Colonic mucosa (tissue), 4 donors: ENCODE measurements at regions not wholly inside any gene's neighbourhood (a gene's known extent, or its start where the extent isn't known, plus 50 kb on each side); places are given as distances from the start of the nearest gene placed in this dataset.
"Not testable (repeated sequence)": the region's sequence is repeated elsewhere in the genome, so short reads cannot be mapped to it uniquely, and the experiment has no call there.

Experiments used
- DNase-seq: peaks from one replicate; pipeline ENCODE4 v3.0.0-alpha.2; 2020
- H3K27ac ChIP-seq: fragments of 200-600 bp; one replicate; pipeline ENCODE4 v1.8.0; 2021
- H3K27me3 ChIP-seq: fragments of 200-600 bp; one replicate; pipeline ENCODE4 v1.8.0; 2021
- H3K36me3 ChIP-seq: fragments of 200-600 bp; one replicate; pipeline ENCODE4 v1.8.0; 2021
- H3K4me1 ChIP-seq: fragments of 200-600 bp; one replicate; pipeline ENCODE4 v1.8.0; 2021; ENCODE audit warnings: mild to moderate bottlenecking
- H3K4me3 ChIP-seq: fragments of 200-600 bp; one replicate; pipeline ENCODE4 v1.8.0; 2021
- H3K9ac ChIP-seq, 2 donors: one replicate each; pipeline ENCODE4 v1.7.0; 2013; ENCODE audit warnings: control low read depth in 2 of 2, low read depth in 2 of 2, low read length in 2 of 2
- H3K9me3 ChIP-seq: fragments of 200-600 bp; one replicate; pipeline ENCODE4 v1.8.0; 2021
- intact Hi-C: fragments of 100-400 bp; cut with DNase I; formaldehyde crosslinking; loops from one replicate; pipeline ENCODE4 v1.14.1; 2022
- TF ChIP-seq, protein P1 (sequence below): fragments of 200-600 bp; IDR thresholded peaks from one replicate; pipeline ENCODE4 v1.8.0; 2022; ENCODE audit warnings: antibody characterized with exemption, mild to moderate bottlenecking
- donor health status: healthy.
- donor health status: DM: no; HTN: no; CAD: no.
- donor health status: DM: no; HTN: no; CAD: no.

DNA sequence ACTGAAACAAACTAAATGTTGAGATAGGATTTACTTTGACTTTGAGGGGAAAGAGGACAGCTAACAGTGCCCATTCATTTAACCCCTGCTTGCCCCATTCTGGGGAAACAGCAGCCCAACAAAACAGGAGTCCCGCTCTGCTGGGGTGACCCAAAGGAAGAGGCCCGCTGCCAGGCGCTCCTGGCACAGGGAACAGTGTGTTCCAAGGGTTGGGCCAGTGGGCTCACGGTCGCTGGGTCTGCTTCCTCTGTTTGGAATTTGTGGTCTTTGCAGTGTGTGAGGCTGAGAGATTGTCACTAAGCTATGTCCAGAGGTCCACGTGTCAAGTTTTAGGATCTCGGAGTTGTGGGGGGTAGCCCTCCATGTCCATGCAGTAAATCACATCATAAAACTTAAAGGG lies 250.4 kb upstream of the C2CD4B start:
- intact Hi-C loops = no loop called here
- H3K9ac ChIP-seq = no peak overlapping the region
- no peak for DNase-seq
- H3K36me3 ChIP-seq = no peaks in the 10 kb centered on the region
- H3K4me1 ChIP-seq = no peaks in the 10 kb centered on the region
- TF ChIP-seq, protein P1, sequence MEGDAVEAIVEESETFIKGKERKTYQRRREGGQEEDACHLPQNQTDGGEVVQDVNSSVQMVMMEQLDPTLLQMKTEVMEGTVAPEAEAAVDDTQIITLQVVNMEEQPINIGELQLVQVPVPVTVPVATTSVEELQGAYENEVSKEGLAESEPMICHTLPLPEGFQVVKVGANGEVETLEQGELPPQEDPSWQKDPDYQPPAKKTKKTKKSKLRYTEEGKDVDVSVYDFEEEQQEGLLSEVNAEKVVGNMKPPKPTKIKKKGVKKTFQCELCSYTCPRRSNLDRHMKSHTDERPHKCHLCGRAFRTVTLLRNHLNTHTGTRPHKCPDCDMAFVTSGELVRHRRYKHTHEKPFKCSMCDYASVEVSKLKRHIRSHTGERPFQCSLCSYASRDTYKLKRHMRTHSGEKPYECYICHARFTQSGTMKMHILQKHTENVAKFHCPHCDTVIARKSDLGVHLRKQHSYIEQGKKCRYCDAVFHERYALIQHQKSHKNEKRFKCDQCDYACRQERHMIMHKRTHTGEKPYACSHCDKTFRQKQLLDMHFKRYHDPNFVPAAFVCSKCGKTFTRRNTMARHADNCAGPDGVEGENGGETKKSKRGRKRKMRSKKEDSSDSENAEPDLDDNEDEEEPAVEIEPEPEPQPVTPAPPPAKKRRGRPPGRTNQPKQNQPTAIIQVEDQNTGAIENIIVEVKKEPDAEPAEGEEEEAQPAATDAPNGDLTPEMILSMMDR = no peak
- no peaks in the 10 kb centered on the region for H3K9me3 ChIP-seq
- no peak overlapping the region for H3K4me3 ChIP-seq
- H3K27ac ChIP-seq = no peak overlapping the region
- no peaks in the 10 kb centered on the region for H3K27me3 ChIP-seq

DNA sequence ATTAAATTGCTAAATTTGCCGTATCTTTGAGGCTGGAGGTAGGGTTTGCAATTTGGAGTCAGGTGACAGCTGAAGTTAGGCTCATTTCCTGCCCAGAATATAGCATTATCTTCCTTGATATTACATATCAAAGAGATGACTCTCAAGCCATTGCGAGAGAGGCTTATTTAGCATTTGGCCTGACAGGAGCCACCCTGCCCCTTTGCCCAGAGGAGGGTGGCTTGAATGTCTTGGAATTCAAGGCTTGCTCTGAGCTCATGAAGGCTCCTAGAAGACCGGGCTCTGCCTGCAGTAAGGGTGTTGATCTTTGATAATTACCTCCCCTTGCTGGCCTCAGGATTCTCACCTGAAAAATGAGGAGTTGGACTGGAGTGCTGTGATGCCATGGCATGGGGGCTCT lies 251.4 kb upstream of the C2CD4B start:
- no peaks in the 10 kb centered on the region for H3K27me3 ChIP-seq
- no peaks in the 10 kb centered on the region for H3K4me1 ChIP-seq
- TF ChIP-seq, protein P1 = no peak
- no peaks in the 10 kb centered on the region for H3K9me3 ChIP-seq
- no peak overlapping the region for H3K9ac ChIP-seq
- no peaks in the 10 kb centered on the region for H3K36me3 ChIP-seq
- no peak overlapping the region for H3K27ac ChIP-seq
- no peak overlapping the region for H3K4me3 ChIP-seq
- intact Hi-C loops = no loop called here
- no peak for DNase-seq

DNA sequence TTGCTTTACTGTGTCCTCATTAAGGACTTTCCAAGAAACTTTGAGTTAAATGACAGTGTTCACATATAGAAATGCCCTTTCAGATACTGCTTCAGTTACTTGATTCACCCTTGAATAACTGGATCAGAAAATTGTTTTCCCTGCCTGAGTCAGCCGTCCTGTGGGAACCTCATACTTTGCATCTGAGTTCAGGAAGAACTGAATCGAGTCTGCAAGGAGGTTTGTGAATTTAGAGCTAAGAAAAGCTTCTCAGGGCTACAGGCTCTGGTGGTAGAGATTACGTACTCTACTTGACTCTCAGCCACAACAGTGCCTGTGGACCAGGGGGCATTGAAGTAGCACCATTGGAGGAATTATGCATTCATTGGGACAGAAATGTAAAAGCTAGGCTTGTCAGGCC lies 252.4 kb upstream of the C2CD4B start:
- TF ChIP-seq, protein P1 = no peak
- no peak overlapping the region for H3K4me3 ChIP-seq
- no peak overlapping the region for H3K27ac ChIP-seq
- intact Hi-C loops = no loop called here
- H3K4me1 ChIP-seq = no peaks in the 10 kb centered on the region
- no peaks in the 10 kb centered on the region for H3K27me3 ChIP-seq
- no peaks in the 10 kb centered on the region for H3K9me3 ChIP-seq
- H3K9ac ChIP-seq = no peak overlapping the region
- no peaks in the 10 kb centered on the region for H3K36me3 ChIP-seq
- DNase-seq = no peak

DNA sequence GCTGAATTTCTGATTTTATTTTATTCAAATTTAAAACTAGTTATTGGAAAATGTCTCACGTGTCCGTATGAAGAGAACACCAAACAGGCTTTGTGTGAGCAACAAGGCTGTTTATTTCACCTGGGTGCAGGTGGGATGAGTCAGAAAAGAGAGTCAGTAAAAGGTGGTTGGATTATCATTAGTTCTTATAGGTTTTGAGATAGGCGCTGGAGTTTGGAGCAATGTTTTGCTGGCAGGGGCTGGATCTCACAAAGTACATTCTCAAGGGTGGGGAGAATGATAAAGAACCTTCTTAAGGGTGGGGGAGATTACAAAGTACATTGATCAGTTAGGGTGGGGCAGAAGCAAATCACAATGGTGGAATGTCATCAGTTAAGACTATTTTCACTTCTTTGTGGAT lies 253.4 kb upstream of the C2CD4B start:
- H3K27ac ChIP-seq, H3K4me1 ChIP-seq, H3K9ac ChIP-seq, DNase-seq, H3K4me3 ChIP-seq, H3K36me3 ChIP-seq, intact Hi-C loops, H3K9me3 ChIP-seq, H3K27me3 ChIP-seq: not testable (repeated sequence)

DNA sequence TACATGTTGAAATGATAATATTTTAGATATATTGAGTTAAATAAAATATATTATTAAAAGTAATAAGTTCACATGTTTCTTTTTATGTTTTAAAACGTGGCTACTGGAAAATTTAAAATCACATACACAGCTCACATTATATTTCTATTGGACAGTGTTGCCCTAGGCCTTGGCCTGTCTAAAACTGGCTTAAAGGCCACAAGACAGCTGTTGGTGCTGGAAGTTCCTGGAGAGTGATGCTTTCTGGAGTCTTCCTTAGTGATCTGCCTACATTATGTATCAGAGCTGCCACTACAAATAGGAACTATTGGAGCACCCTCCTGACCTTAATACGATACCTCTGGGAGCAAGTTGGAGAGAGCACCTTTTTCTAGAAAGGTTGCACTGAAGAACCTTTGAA lies 254.1 kb upstream of the C2CD4B start:
- intact Hi-C loops = no loop called here
- H3K4me3 ChIP-seq = no peak overlapping the region
- TF ChIP-seq, protein P1 = no peak
- H3K27me3 ChIP-seq = no peaks in the 10 kb centered on the region
- H3K9ac ChIP-seq = no peak overlapping the region
- DNase-seq = no peak
- H3K36me3 ChIP-seq = no peaks in the 10 kb centered on the region
- no peak overlapping the region for H3K27ac ChIP-seq
- H3K9me3 ChIP-seq = no peaks in the 10 kb centered on the region
- no peaks in the 10 kb centered on the region for H3K4me1 ChIP-seq

DNA sequence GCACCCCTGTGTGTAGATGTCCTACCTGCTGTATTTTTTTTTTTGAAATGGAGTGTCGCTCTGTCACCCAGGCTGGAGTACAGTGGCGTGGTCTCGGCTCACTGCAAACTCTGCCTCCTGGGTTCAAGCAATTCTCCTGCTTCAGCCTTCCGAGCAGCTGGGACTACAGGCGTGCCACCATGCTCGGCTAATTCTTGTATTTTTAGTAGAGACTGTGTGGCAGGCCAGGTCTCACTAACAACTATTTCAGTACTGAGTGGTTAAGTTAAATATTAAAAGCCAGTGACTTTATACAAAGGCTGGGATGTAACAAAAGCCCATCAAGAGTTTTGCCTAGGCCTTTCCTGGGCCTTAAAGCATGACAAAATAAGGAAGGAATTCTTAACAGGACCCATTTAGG lies 255.3 kb upstream of the C2CD4B start:
- H3K27me3 ChIP-seq, H3K4me3 ChIP-seq, intact Hi-C loops, DNase-seq, H3K36me3 ChIP-seq, H3K27ac ChIP-seq, H3K9me3 ChIP-seq, H3K4me1 ChIP-seq, H3K9ac ChIP-seq: not testable (repeated sequence)

DNA sequence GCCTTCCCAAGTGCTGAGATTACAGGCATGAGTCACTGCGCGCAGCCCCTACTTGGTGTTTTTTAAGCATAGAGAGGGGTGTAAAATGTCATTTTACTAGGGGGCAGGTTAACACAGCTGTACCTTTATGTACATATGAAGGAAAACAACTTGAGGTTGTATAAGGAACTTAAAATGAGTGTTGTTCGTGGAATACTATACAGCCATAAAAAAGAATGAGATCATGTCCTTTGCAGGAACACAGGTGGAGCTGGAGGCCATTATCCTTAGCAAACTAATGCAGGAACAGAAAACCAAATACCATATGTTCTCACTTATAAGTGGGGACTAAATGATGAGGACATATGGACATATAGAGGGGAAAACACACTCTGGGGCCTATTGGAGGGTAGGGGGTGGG lies 256.2 kb upstream of the C2CD4B start:
- no peak for DNase-seq
- TF ChIP-seq, protein P1 = no peak
- H3K27me3 ChIP-seq = no peaks in the 10 kb centered on the region
- intact Hi-C loops = no loop called here
- no peaks in the 10 kb centered on the region for H3K4me1 ChIP-seq
- H3K9ac ChIP-seq = no peak overlapping the region
- no peaks in the 10 kb centered on the region for H3K9me3 ChIP-seq
- H3K36me3 ChIP-seq = no peaks in the 10 kb centered on the region
- H3K27ac ChIP-seq = no peak overlapping the region
- no peak overlapping the region for H3K4me3 ChIP-seq
